Tibial nerve (tissue), 4 donors: ENCODE measurements at regions not wholly inside any gene's neighbourhood (a gene's known extent, or its start where the extent isn't known, plus 50 kb on each side); places are given as distances from the start of the nearest gene placed in this dataset.

Experiments
- EP300 ChIP-seq, 2 donors: sonication (generic); formaldehyde crosslinking; IDR thresholded peaks; one replicate each; pipeline ENCODE4 v1.6.1; 2017; ENCODE audit warnings: antibody characterized with exemption in 2 of 2, mild to moderate bottlenecking in 1 of 2
- TF ChIP-seq, protein P1 (sequence below), 5 experiments: fragments of 200-600 bp in 3 of 5; fragments of 450-650 bp in 2 of 5; sonication (generic) in 3 of 5; IDR thresholded peaks; one replicate each; pipeline ENCODE4 v1.5.1; 2016 to 2019; ENCODE audit warnings: antibody characterized with exemption in 5 of 5, mild to moderate bottlenecking in 3 of 5, moderate library complexity in 2 of 5

DNA sequence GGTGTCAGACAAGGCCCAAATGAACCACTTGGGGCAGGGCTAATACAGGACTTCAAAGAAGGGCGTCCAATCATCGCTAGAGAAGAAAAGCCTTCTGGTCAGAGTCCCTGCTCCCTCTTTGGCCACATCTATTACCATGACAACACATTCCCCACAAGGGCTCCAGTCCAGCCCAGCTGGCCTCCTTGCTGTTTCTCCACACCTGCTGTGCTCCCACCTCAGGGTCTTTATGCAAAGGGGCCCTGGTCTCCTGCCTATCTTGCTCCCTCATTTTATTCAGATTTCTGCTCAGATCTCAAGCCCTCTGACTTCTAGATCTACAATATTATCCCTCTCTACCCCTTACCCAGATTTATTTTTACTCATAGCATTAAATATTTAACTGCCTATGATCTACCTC lies 58.0 kb upstream of the KIRREL3 start:
- TF ChIP-seq EP300 (IDR thresholded peaks at IDR 0.05) = no peak
- TF ChIP-seq, protein P1, sequence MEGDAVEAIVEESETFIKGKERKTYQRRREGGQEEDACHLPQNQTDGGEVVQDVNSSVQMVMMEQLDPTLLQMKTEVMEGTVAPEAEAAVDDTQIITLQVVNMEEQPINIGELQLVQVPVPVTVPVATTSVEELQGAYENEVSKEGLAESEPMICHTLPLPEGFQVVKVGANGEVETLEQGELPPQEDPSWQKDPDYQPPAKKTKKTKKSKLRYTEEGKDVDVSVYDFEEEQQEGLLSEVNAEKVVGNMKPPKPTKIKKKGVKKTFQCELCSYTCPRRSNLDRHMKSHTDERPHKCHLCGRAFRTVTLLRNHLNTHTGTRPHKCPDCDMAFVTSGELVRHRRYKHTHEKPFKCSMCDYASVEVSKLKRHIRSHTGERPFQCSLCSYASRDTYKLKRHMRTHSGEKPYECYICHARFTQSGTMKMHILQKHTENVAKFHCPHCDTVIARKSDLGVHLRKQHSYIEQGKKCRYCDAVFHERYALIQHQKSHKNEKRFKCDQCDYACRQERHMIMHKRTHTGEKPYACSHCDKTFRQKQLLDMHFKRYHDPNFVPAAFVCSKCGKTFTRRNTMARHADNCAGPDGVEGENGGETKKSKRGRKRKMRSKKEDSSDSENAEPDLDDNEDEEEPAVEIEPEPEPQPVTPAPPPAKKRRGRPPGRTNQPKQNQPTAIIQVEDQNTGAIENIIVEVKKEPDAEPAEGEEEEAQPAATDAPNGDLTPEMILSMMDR (IDR thresholded peaks at IDR 0.05) = no peak
